Breast epithelium (tissue), 4 donors: ENCODE measurements at regions not wholly inside any gene's neighbourhood (a gene's known extent, or its start where the extent isn't known, plus 50 kb on each side); places are given as distances from the start of the nearest gene placed in this dataset.
"Not testable (repeated sequence)": the region's sequence is repeated elsewhere in the genome, so short reads cannot be mapped to it uniquely, and the experiment has no call there.

Source experiments
- DNase-seq, 2 donors: peaks; one replicate each; pipeline ENCODE4 v3.0.0-alpha.2; 2019; ENCODE audit warnings: low spot score in 2 of 2
- H3K27ac ChIP-seq, 2 donors: fragments of 200-600 bp; sonication (generic) in 1 of 2; one replicate each; pipeline ENCODE4 v1.5.1; 2016 to 2019; ENCODE audit warnings: mild to moderate bottlenecking in 1 of 2
- H3K27me3 ChIP-seq, 2 donors: fragments of 200-600 bp; sonication (generic) in 1 of 2; one replicate each; pipeline versions ENCODE4 v1.5.1 to v1.6.0; 2017 to 2019; ENCODE audit warnings: control low read depth in 1 of 2, mild to moderate bottlenecking in 1 of 2
- H3K36me3 ChIP-seq: fragments of 200-600 bp; one replicate; pipeline ENCODE4 v1.5.1; 2019
- H3K4me1 ChIP-seq, 2 donors: fragments of 200-600 bp; sonication (generic); one replicate each; pipeline ENCODE4 v1.5.1; 2016 to 2019; ENCODE audit warnings: control low read depth in 1 of 2
- H3K4me3 ChIP-seq, 3 donors: fragments of 200-600 bp; sonication (generic); 1 replicate in 2 of 3; 2 replicates in 1 of 3; pipeline ENCODE4 v1.5.1; 2016 to 2019; ENCODE audit warnings: mild to moderate bottlenecking in 3 of 3, moderate library complexity in 2 of 3
- H3K9me3 ChIP-seq, 2 donors: fragments of 200-600 bp; sonication (generic) in 1 of 2; one replicate each; pipeline ENCODE4 v1.5.1; 2016 to 2019; ENCODE audit warnings: control low read depth in 1 of 2
- POLR2A ChIP-seq: fragments of 450-650 bp; IDR thresholded peaks from one replicate; pipeline ENCODE4 v1.6.1; 2016; ENCODE audit warnings: antibody characterized with exemption, mild to moderate bottlenecking, moderate library complexity
- POLR2AphosphoS5 ChIP-seq, 3 donors: sonication (generic); formaldehyde crosslinking; IDR thresholded peaks; one replicate each; pipeline ENCODE4 v1.6.1; 2017; ENCODE audit warnings: antibody characterized with exemption in 3 of 3
- intact Hi-C: fragments of 100-400 bp; cut with DNase I; formaldehyde crosslinking; loops from one replicate; pipeline ENCODE4 v1.15.1; 2023; ENCODE audit warnings: low total_unique reads
- TF ChIP-seq, protein P1 (sequence below), 3 donors: fragments of 450-650 bp; IDR thresholded peaks; one replicate each; pipeline ENCODE4 v1.5.1; 2016 to 2017; ENCODE audit warnings: antibody characterized with exemption in 3 of 3, mild to moderate bottlenecking in 3 of 3, moderate library complexity in 3 of 3

GRCh38 chr19:30943101-30943843, 406.0 kb downstream of the TSHZ3 start:
- Histone ChIP-seq H3K36me3 (no peaks in the 10 kb centered on the region), H3K4me1 (no peaks in the 10 kb centered on the region), H3K27ac (no peak overlapping the region), H3K27me3 (peaks cover 0 to 26% of the 10 kb centered on the region in 2 donors), H3K9me3 (no peaks in the 10 kb centered on the region), H3K4me3 (no peak overlapping the region)
- TF ChIP-seq, protein P1, sequence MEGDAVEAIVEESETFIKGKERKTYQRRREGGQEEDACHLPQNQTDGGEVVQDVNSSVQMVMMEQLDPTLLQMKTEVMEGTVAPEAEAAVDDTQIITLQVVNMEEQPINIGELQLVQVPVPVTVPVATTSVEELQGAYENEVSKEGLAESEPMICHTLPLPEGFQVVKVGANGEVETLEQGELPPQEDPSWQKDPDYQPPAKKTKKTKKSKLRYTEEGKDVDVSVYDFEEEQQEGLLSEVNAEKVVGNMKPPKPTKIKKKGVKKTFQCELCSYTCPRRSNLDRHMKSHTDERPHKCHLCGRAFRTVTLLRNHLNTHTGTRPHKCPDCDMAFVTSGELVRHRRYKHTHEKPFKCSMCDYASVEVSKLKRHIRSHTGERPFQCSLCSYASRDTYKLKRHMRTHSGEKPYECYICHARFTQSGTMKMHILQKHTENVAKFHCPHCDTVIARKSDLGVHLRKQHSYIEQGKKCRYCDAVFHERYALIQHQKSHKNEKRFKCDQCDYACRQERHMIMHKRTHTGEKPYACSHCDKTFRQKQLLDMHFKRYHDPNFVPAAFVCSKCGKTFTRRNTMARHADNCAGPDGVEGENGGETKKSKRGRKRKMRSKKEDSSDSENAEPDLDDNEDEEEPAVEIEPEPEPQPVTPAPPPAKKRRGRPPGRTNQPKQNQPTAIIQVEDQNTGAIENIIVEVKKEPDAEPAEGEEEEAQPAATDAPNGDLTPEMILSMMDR (IDR thresholded peaks at IDR 0.05): no peak
- TF ChIP-seq POLR2AphosphoS5 (IDR thresholded peaks at IDR 0.05) (no peak), POLR2A (no peak)
- intact Hi-C loops: no loop called here
- no peak for DNase-seq

DNA sequence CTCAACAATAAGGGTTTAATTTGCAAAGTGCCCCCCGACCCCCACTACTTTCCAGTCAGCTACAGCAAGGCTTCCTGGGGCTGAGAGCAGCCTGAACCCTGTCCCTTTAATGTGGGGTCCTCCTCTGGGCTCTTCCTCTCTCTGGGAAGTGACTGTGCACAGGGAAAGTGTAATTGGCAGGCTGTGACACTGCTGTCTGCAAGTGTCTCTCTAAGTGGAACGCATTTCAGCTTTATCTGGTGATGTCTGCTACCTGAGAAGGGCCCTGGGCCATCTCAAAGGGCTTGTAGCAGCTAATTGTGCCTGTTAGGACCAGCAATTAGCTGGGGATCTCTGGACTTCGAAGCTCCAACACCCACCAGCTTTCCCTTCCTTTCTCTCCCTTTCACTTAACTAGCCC, 406.6 kb downstream of the TSHZ3 start:
- intact Hi-C loops: no loop called here
- Histone ChIP-seq H3K9me3 (no peaks in the 10 kb centered on the region), H3K4me3 (no peak overlapping the region), H3K36me3 (no peaks in the 10 kb centered on the region), H3K27me3 (peaks cover 0 to 26% of the 10 kb centered on the region in 2 donors), H3K4me1 (no peaks in the 10 kb centered on the region), H3K27ac (no peak overlapping the region)
- DNase-seq: no peak
- TF ChIP-seq POLR2AphosphoS5 (IDR thresholded peaks at IDR 0.05) (no peak), POLR2A (no peak)
- TF ChIP-seq, protein P1 (IDR thresholded peaks at IDR 0.05): no peak

- Histone ChIP-seq H3K4me3 (no peak overlapping the region), H3K4me1 (no peaks in the 10 kb centered on the region), H3K27me3 (peaks cover 0 to 26% of the 10 kb centered on the region in 2 donors), H3K27ac (no peak overlapping the region), H3K36me3 (no peaks in the 10 kb centered on the region), H3K9me3 (no peaks in the 10 kb centered on the region)
- intact Hi-C loops: no loop called here
- DNase-seq: no peak
- TF ChIP-seq, protein P1 (IDR thresholded peaks at IDR 0.05): no peak
- TF ChIP-seq POLR2A (no peak), POLR2AphosphoS5 (IDR thresholded peaks at IDR 0.05) (no peak)
These were observed 407.6 kb downstream of the TSHZ3 start for GRCh38 chr19:30941591-30941990.

DNA sequence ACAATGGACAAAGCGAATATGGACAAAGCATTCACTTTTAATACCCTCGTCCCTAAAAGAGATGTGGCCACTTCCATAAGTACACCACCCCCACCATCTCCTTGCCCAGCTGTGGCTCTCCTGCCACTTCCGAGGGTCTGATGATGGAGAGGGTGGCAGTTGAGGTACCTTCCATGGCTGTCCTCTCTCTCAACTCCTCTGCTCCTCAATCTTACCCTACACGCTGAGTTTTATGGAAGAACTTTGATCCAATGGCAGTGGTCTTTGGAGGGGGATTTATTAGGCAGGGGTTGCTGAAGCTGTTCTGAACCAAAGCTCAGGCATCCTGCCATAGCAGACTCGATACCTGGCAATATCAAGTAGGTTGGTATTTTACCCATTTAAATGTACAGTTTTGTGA, 413.0 kb downstream of the TSHZ3 start:
- Histone ChIP-seq H3K27me3 (peaks cover 0 to 9% of the 10 kb centered on the region in 2 donors), H3K4me3 (no peak overlapping the region), H3K4me1 (no peaks in the 10 kb centered on the region), H3K9me3 (no peaks in the 10 kb centered on the region), H3K27ac (no peak overlapping the region), H3K36me3 (no peaks in the 10 kb centered on the region)
- intact Hi-C loops: no loop called here
- TF ChIP-seq POLR2A: no peak
- TF ChIP-seq POLR2AphosphoS5 (IDR thresholded peaks at IDR 0.05): no peak
- TF ChIP-seq, protein P1 (IDR thresholded peaks at IDR 0.05): no peak
- no peak for DNase-seq

DNA sequence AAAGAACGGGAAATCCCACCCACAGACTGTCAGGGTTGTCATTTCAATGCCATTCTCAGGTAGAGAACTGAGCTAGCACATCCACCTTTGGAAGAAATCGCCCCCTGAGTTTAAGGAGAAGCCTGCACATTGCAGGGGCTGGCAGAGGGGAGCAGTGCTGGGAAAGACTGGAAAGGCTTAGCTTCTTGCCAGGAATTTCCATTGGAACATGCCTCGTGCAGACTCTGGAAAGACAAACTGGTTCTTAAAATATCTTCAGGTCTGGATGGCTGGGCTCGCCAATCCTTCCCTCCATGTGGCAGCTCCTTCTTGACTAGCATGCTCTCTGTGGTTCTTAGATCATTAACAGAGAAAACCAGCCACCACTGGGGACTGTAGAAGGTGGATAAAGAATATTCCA, 414.1 kb downstream of the TSHZ3 start:
- Histone ChIP-seq H3K4me3 (no peak overlapping the region), H3K36me3 (no peaks in the 10 kb centered on the region), H3K27me3 (peaks cover 0 to 9% of the 10 kb centered on the region in 2 donors), H3K27ac (no peak overlapping the region), H3K9me3 (no peaks in the 10 kb centered on the region), H3K4me1 (no peaks in the 10 kb centered on the region)
- TF ChIP-seq POLR2A (no peak), POLR2AphosphoS5 (IDR thresholded peaks at IDR 0.05) (no peak)
- TF ChIP-seq, protein P1 (IDR thresholded peaks at IDR 0.05): no peak
- DNase-seq: no peak
- intact Hi-C loops: no loop called here

DNA sequence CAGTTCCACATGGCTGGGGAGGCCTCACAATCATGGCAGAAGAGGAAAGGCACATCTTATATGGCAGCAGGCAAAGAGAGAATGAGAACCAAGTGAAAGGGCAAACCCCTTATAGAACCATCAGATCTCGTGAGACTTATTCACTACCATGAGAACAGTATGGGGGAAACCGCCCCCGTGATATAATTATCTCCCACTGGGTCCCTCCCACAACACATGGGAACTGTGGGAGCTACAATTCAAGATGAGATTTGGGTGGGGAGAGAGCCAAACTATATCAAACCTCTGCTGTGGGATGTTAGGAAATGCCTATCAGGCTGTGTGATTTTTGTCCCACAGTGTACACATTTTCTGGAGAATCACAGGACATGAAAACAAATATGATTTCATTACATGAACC, 415.8 kb downstream of the TSHZ3 start:
- H3K4me1 ChIP-seq, H3K9me3 ChIP-seq, H3K27ac ChIP-seq, H3K36me3 ChIP-seq, intact Hi-C loops, H3K4me3 ChIP-seq, DNase-seq, H3K27me3 ChIP-seq: not testable (repeated sequence)
